ENCODE measurements at regions not wholly inside any gene's neighbourhood (a gene's known extent, or its start where the extent isn't known, plus 50 kb on each side); places are given as distances from the start of the nearest gene placed in this dataset.

- Histone ChIP-seq H3K9me2 (no peaks in the 10 kb centered on the region), H3K36me3 (replicated peaks in 1 of 2; ENCODE audit: control insufficient read depth in 1 of 2, insufficient read depth in 2 of 2, low read length in 1 of 2) (no peaks in the 10 kb centered on the region), H4K20me1 (ENCODE audit: insufficient read depth) (no peaks in the 10 kb centered on the region), H3K9me3 (no peaks in the 10 kb centered on the region), H2AFZ (ENCODE audit: low read depth) (no peak overlapping the region), H3K27ac (ENCODE audit: low read depth in 2 of 2, low read length in 1 of 2) (no peak overlapping the region), H3K4me3 (ENCODE audit: low read depth in 2 of 2, low read length in 1 of 2) (no peak overlapping the region), H3K79me2 (ENCODE audit: insufficient read depth) (no peaks in the 10 kb centered on the region), H3K4me2 (no peak overlapping the region), H3F3A (replicated peaks; ENCODE audit: insufficient read depth) (no peaks in the 10 kb centered on the region), H3K27me3 (ENCODE audit: insufficient read depth) (no peaks in the 10 kb centered on the region), H3K4me1 (ENCODE audit: control insufficient read depth in 1 of 2, insufficient read depth in 2 of 2, low read depth in 1 of 2, low read length in 1 of 2) (peaks cover 0 to 8% of the 10 kb centered on the region in 2 experiments; a peak in 2 of 4 replicates), H3K9ac (no peak overlapping the region)
- ChIA-PET CTCF (interaction anchor here (1.4 kb wide), 1 partner anchor 9 kb away, joined by 4 read pairs; no protein-coding TSS in a partner anchor), POLR2A (no interaction called here)
- TF ChIP-seq USF1 (IDR thresholded peaks at IDR 0.05; ENCODE audit: borderline replicate concordance, low read depth) = no peak
- no peak for TF ChIP-seq FOSL2 (IDR thresholded peaks at IDR 0.05; ENCODE audit: borderline replicate concordance, low read depth)
- TF ChIP-seq RCOR1 (IDR thresholded peaks at IDR 0.05; ENCODE audit: low read length) = no peak
- TF ChIP-seq ELF1 (IDR thresholded peaks at IDR 0.05) = no peak
- no peak for TF ChIP-seq POLR2AphosphoS5 (IDR thresholded peaks at IDR 0.05; ENCODE audit: low read depth, low read length)
- no peak for TF ChIP-seq FOXM1 (IDR thresholded peaks at IDR 0.05; ENCODE audit: low read depth)
- TF ChIP-seq PBX3 (IDR thresholded peaks at IDR 0.05) = no peak
- WGBS (ENCODE audit: low lambda C conversion rate) = 68% methylated on average over 2 of the region's 2 CpGs
- no peak for DNase-seq
Measured at GRCh38 chr4:14151101-14151500, 523.6 kb upstream of the BOD1L1 start.

- no peaks in the 10 kb centered on the region for H3K79me2 ChIP-seq (ENCODE audit: insufficient read depth)
- no peak overlapping the region for H3K9ac ChIP-seq
- H3K9me2 ChIP-seq = no peaks in the 10 kb centered on the region
- ChIA-PET POLR2A (no interaction called here), CTCF (no interaction called here)
- H3K4me3 ChIP-seq (ENCODE audit: low read depth in 2 of 2, low read length in 1 of 2) = no peak overlapping the region
- WGBS (ENCODE audit: low lambda C conversion rate) = 92% methylated on average over 4 of the region's 4 CpGs
- DNase-seq = no peak
- H2AFZ ChIP-seq (ENCODE audit: low read depth) = no peak overlapping the region
- H3K27ac ChIP-seq (ENCODE audit: low read depth in 2 of 2, low read length in 1 of 2) = no peak overlapping the region
- no peaks in the 10 kb centered on the region for H3F3A ChIP-seq (replicated peaks; ENCODE audit: insufficient read depth)
- no peak for TF ChIP-seq USF1 (IDR thresholded peaks at IDR 0.05; ENCODE audit: borderline replicate concordance, low read depth)
- no peak for TF ChIP-seq FOSL2 (IDR thresholded peaks at IDR 0.05; ENCODE audit: borderline replicate concordance, low read depth)
- TF ChIP-seq NFIC (IDR thresholded peaks at IDR 0.05; ENCODE audit: borderline replicate concordance) = no peak
- TF ChIP-seq USF2 (IDR thresholded peaks at IDR 0.05; ENCODE audit: borderline replicate concordance, low read depth, low read length) = no peak
- TF ChIP-seq YY1 (IDR thresholded peaks at IDR 0.05; ENCODE audit: low read depth) = no peak
- no peak for TF ChIP-seq REST (IDR thresholded peaks at IDR 0.05; ENCODE audit: low read depth, low read length)
- no peak for TF ChIP-seq POLR2AphosphoS5 (IDR thresholded peaks at IDR 0.05; ENCODE audit: low read depth, low read length)
- TF ChIP-seq TEAD4 (IDR thresholded peaks at IDR 0.05; ENCODE audit: borderline replicate concordance, insufficient read depth) = no peak
- no peak for TF ChIP-seq SIN3A (IDR thresholded peaks at IDR 0.05; ENCODE audit: borderline replicate concordance, low read depth, low read length)
- TF ChIP-seq PBX3 (IDR thresholded peaks at IDR 0.05) = no peak
- TF ChIP-seq RXRA (IDR thresholded peaks at IDR 0.05; ENCODE audit: borderline replicate concordance, low read depth) = no peak
- no peak for TF ChIP-seq SMC3 (IDR thresholded peaks at IDR 0.05; ENCODE audit: low read depth, low read length)
- H3K9me3 ChIP-seq = no peaks in the 10 kb centered on the region
- no peak overlapping the region for H3K4me2 ChIP-seq
- no peaks in the 10 kb centered on the region for H4K20me1 ChIP-seq (ENCODE audit: insufficient read depth)
- no peaks in the 10 kb centered on the region for H3K27me3 ChIP-seq (ENCODE audit: insufficient read depth)
- H3K4me1 ChIP-seq (ENCODE audit: control insufficient read depth in 1 of 2, insufficient read depth in 2 of 2, low read depth in 1 of 2, low read length in 1 of 2) = peaks cover 0 to 8% of the 10 kb centered on the region in 2 experiments; a peak in 2 of 4 replicates
- no peaks in the 10 kb centered on the region for H3K36me3 ChIP-seq (replicated peaks in 1 of 2; ENCODE audit: control insufficient read depth in 1 of 2, insufficient read depth in 2 of 2, low read length in 1 of 2)
Measured at GRCh38 chr4:14152834-14153519, 525.5 kb upstream of the BOD1L1 start.

Data from SK-N-SH (cell line).